ENCODE measurements at regions not wholly inside any gene's neighbourhood (a gene's known extent, or its start where the extent isn't known, plus 50 kb on each side); places are given as distances from the start of the nearest gene placed in this dataset.
"Not testable (repeated sequence)": the region's sequence is repeated elsewhere in the genome, so short reads cannot be mapped to it uniquely, and the experiment has no call there.

DNA sequence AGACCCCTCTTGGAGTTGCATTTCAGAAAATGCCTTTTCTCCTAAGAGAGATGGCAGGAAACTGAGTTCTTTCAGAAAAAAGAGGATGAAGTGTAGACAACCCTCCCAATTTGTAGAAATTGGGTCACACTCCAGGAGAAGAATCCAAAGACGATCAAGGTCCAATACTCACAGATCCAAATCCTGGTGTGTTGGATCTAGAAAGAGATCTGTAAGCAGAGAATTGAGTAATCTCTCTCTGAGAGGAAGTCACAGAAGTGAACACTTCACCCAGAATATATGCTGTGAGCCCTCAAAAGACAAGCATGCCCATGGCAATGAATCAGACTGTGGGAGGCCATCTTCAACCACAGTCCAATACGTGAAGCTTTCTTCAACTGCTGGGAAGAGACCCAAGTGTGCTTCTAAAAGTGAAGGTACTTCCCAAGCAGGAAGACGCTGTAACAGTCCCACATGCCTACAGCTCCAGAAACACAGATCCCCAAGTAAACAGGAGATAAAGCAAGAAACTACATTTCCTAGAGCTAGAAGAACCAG lies 182.7 kb downstream of the SMC2 start:
- DNase-seq = peak; percentile 30

DNA sequence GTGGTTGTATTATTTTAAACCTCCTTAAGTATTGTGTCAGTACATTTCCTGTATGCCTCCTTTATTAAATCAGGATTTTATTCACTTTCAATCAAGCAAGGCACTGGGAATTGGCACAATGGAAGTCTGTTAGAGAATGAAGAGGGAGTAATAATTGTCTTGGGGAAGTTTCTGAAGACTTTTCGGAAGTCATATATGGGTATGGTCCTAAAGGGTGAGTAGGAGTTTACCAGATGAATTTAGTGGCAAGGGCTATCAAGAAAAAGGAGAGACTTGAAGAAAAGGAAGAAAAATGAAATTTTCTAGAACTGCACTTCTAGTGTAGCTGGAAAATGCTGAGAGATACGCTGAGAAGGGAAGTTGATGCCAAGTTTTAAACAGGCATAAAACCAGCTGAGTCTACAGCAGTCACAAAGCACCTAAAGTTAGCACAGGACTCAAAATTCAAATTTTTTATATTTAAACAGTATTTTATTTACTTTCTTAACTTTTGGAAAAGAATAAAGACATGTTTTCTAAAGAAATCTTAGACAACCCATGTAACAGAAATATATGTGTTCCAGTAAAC lies 184.9 kb downstream of the SMC2 start:
- DNase-seq = no peak

DNA sequence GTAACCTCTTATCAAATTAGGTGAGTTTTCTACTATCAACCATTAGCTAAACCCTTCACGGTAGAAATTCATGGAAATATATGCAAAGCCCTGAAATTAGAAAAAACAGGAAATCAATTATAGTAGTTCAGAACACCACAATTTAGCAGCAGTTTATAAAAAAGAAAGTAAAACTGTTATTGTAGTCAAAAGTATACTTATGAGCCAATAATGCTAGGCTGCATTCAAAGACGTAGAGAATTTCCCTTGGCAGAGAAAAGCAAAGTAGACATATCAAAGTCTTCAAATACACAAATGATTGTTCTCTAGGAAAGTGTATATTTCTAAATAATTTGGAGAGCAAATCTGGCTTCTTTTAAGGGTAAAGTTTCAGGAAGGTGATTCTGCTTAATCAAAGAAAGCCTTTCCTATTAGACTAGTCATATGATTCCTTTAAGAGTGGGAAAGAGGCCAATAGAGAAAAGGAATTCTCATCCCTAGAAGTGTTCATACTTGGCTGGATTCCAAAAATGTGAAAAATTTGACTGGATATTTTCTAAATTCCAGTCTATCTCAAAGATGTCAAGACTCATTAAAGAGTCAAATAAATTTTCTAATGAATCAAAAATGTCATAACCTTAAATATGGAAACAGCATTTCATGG lies 185.5 kb downstream of the SMC2 start:
- DNase-seq = no peak

DNA sequence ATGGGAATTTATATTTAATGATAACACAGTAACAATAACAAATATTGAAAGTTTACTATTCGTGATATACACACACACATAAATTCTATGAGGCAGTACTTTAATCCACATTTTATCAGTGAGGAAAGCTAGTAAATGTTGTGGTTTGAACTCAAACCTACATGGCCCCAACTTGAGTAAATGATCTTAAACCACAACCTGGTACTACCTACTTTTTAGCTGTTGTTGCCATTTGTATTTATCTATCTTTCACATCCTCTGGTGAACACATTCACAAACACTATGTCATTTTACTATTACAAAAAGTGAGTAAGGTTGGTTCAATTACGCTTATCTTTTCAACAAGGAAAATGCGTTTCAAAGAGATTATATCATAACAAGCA lies 186.1 kb downstream of the SMC2 start:
- no peak for DNase-seq

DNA sequence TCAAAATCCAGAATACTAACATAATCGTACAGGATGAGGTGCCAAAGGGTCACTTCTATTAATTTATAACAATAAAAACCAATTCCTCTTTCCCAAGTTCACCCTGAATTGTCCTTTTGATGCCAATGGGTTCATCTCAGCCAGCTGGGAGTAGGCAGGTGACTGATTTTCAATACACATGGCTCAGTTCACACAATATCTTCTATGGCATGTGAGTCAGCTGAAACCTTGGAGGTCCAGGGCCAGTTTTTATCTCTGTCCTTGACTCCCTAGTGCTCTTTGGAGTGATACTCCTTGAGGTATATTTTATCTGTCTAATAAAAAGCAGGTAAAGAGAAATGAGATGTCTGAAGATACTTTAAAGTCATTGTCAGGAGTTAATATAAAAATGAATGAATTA lies 186.6 kb downstream of the SMC2 start:
- DNase-seq = no peak

DNA sequence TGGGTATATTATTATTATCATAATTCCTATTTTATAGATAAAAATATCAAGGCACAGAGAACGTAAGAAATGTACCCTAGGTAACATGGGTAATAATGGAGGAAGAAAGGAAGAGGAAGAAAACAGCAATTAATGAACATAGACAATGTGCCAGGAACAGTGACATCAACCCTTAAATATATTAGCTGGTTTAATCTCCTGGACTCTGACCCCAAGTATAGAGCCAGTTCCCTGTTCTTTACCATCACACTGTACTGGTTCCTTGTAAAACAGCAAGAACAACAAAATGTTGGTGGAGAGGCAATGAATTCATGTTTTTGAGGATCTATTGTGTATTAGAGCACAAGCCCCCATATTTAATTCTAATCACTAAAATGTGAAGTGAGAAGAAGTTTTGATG lies 192.1 kb downstream of the SMC2 start:
- DNase-seq = no peak

DNA sequence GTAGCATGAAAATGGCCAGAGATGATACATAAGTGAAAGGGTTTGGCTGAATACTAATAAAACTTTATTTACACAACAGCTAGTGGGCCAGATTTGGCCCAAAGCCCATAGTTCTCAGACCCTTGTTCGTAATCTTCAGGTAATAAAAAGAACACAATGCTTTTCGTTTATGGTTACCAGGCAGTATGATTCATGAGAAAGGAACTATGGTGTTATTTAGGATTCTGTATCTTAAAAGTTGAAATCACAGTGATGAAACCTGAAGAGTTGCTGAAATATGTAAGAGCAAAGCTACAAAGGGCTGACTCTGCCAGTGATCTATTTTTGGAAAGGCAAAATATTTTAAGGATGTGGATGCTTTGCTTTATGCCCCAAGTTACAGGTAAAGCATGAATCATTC lies 192.7 kb downstream of the SMC2 start:
- DNase-seq = no peak

DNA sequence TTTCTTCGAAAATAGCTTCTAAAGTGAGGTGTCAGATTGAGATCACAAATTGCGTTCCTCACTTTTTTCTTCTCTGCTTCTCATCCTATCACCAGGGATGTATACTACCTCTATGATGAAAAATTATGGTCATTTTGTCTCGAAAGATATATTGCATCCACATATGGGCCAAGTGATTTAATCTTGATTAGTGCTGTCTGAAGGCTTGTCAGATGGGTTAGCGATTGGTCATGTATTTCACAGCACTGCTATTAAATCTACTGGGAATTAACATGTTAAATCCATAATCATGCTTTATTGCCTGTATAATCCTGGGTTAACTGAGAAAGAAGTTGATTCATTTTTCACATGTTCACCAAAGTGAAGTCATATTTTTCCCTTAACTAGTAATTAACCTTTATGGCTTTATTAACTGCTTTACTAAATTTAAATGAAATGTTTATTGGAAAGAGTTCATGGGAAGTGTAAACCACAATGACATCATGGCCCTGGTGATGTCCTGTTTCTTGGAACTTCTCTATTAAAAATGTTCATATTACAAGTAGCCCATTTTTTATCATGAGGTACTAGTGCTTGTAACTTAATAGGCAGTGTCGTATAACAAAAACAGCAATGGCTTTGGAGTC lies 193.3 kb downstream of the SMC2 start:
- no peak for DNase-seq

DNA sequence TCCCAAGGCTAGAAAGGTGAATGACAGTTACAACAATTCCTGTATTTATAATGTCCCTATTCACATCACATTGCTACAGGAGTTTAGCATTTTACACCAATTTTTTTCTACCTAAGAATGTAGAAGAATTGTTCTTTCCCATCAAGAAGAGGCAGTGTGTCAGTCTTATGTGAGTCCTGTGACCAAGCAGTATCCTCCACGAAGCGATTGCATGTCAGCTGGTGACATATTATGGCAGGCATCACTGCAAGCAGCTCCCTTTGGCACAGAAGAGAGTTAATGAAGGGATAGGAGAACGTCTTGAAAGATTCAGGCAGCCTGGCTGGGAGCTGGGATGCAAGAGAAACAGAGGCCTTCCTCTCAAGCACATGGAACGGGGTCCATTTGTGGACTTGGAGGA lies 199.8 kb downstream of the SMC2 start:
- DNase-seq = no peak

DNA sequence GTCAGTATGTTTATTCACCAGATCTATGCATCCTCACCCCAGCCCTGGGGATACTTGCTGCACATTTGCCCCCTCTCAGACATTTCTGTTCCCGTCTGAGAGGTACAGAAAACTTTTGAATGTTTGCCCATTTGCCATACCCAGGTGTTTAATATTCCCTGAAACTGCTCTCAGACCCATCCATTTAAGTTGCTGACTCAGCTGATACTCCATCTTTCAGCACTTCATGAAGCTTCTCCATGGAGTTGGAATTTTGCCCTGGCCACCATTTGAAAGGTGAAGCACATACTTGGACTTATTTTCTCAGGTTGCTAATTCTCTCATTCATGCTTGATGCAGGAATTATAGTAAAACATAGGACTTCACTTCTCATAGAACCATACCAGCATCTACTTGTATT lies 203.9 kb upstream of the OR13F1 start:
- no peak for DNase-seq

DNA sequence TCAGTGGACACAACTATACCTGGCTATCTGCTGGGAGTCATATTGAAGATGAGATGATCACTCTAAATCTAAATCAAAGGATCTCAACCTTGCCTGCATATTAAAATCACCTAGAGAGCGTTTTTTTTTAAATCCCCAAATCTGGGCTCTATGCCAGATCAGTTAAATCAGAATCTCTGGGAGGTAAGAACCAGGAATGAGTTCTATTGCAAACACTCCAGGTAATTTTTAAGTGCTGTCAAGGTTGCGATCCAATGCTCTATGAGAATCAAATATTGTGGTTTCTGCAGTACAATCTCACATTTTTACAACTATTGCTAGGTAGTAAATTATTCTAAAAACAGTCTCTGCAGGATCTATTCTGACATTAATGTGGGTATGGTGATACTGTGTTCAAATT lies 202.3 kb upstream of the OR13F1 start:
- no peak for DNase-seq

DNA sequence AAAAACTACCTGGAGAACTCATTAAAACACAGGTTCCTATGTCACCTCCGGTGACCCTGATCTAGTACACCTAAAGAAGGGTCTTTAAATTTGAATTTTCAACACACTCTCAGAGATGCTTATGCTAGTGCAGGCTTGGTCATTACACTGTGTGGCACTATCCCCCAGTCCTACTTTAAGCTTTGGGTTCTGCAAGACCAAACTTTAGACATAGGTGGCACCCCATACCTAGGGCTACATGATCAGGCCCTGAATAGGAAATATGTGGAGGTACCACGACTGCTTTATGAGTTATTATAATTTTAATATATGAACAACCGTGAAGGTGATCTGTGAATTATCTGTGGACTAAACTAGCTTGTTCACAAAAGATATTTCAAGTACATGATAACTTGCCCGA lies 201.3 kb upstream of the OR13F1 start:
- DNase-seq = no peak

DNA sequence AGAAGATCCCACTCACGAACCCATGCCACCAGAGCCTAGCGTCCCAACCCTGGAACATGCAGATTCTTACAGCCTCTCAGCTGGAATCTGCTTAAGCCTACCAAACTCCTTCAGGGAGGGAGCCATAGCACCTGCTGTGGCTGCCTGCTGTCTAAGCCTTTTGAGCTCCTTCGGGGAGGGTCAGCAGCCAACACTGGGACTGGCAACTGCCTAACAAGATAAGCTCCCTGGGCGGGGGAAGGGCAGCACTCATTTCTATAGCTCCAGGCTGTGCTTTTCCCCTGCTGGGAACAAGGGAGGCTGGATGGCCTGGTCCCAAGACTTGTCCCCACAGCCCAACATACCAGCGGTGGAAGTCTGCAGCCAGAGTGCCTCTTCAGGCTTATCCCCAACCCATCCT lies 199.1 kb upstream of the OR13F1 start:
- DNase-seq = no peak

DNA sequence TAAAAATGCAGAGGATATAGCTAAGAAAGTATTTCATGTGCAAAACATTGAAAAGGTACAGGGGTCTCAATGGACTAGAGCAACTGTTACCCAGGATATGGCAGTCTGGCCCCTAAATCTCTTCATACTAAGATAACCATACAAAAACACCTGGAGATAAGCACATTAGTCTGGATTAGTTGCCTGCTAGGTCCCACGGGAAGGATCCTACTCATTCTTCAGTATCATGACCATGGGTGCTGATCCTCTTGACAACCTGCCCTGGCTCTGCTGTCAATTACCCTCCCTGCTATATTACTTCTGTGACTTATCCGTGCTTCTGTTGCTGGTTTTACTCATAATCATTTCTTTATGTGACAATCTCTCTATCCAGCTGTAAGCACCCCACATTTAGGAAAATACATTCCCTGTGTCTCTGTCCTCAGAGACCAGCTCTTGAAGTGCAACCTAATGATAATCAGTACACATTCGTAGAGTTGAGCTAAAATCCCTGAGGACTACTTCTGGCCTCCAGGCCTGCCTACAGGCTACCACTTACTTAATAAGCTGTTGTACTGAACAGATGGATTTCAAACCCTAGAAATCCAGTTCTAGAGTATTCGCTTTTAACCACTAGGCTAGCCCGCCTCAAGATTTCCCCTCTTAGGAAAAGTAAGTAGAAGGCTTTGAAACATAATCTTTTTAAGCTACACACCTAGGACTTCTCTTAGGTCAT lies 190.5 kb upstream of the OR13F1 start:
- DNase-seq = no peak

DNA sequence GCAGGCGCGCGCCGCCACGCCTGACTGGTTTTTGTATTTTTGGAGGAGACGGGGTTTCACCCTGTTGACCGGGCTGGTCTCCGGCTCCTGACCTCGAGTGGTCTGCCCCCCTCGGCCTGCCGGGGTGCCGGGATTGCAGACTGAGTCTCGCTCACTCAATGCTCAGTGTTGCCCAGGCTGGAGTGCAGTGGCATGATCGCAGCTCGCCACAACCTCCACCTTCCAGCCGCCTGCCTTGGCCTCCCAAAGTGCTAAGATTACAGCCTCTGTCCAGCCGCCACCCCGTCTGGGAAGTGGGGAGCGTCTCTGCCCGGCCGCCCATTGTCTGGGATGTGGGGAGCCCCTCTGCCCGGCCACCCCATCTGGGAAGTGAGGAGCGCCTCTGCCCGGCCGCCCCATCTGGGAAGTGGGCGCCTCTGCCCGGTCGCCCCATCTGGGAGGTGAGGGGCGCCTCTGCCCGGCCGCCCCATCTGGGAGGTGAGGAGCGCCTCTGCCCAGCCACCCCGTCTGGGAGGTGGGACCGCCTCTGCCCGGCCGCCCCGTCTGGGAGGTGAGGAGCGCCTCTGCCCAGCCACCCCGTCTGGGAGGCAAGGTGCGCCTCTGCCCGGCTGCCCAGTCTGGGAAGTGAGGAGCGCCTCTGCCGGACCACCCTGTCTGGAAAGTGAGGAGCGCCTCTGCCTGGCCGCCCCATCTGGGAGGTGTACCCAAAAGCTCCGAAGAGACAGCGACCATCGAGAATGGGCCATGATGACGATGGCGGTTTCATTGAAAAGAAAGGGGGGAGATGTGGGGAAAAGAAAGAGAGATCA lies 187.7 kb upstream of the OR13F1 start:
- DNase-seq = not testable (repeated sequence)

DNA sequence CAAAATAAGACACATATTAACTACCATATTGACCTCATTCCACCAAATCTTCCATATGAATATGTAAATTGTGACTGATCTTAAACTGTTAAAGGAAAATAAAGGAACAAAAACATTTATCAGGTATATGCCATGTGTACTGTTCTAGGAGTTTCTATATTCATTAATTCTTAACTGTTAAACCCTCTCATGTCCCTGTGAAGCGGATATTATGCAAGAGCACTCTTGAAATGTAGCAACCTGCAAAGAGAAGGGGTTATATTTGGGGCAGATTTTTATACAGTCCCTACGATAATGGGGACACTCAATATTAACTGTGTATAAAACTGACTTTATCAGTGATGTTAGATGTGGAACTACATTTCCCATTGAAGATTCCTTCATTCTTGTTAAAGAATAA lies 184.9 kb upstream of the OR13F1 start:
- DNase-seq = no peak

DNA sequence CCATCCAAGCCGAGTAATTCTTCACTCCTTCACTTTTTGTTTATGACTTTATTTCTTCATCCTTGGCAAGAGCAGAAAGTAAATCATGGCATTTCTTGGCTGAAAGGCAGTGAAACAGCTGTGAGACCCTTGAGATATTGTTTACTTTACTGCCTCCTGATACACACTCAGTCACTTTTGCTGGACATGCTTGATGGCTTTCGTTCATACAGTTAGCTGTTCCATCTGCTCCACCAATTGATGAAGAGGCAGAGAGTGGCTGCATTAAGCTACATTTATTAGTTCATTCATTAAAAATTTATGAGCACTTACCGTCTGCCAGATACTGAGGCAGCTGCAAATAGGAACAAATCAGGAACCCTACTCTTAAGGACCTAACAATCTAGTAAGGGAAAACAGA lies 184.4 kb upstream of the OR13F1 start:
- DNase-seq = no peak

DNA sequence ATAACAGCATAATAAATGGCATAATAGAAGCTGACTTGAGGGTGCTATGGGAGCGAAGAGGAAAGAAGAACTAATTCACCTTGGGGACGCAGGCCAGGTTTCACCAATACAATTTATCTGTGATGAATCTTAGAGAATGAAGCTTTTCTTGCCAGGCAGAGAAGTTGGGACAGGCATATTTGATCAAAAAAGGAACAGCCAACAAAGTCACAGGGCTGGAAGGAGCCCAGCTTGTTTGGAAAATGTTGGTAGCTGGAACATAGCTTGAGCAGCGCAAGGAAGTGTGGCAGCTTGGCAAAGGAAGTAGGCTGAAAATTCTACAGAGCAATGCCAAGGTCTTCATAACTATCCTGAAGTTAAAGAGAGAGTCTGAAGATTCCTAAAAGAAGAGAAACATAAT lies 181.5 kb upstream of the OR13F1 start:
- DNase-seq = no peak

DNA sequence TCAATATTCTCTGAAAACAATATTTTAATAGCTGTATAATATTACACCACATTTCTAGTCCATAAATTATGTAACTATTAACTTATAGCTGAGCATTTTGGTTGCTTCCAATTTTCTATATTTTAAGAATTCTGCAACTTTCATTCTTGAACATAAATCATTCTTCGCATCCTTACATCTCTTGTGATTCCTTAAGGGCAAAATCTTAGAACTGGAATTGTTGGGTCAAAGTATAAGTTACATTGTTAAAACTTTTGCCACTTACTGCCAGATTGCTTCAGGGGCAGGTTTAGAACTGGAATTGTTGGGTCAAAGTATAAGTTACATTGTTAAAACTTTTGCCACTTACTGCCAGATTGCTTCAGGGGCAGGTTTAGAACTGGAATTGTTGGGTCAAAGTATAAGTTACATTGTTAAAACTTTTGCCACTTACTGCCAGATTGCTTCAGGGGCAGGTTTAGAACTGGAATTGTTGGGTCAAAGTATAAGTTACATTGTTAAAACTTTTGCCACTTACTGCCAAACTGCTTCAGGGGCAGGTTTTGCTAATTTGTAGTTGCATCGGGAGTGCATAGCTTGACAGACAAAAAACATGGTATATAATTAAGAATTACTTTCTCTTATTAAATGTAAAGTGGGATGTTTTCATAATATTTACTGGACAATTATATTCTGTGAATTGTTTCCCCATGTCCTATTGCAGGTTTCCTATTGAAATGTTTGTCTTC lies 179.9 kb upstream of the OR13F1 start:
- not testable (repeated sequence) for DNase-seq

DNA sequence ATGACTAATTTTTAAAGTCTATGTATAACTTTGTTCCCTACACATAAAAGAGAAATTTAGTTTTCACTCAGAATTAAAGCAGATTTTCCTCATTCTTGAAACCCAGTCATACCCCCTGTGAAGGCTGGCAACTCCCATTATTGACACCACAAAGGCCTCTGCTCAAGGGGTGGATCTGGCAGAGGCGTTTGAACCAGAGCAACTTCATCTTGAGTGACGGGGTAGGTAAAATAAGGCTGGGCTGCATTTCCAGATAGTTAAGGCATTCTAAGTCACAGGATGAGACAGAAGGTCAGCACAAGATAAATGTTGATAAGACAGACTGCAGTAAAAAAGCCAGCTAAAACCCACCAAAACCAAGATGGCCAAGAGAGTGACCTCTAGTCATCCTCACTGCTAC lies 177.2 kb upstream of the OR13F1 start:
- DNase-seq = no peak

DNA sequence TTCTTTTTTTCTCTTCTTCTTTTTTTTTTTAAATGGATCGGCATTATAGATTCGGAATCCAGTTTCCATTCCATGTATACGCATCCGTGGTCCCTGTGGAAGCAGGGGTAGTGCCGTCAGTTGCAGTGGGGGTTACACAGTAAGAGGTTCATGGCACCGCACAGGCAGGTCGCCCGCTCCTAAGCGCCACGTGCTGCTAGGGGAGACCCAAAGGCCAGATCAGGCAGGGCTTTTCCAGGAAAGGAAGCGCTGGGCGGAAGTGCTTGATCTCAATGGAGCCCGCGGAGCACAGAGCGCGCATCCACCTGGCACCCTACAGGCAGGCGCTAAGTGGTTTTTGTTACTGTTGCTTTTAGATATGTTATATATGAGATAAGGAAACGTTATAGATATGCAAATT lies 174.8 kb upstream of the OR13F1 start:
- DNase-seq = no peak

DNA sequence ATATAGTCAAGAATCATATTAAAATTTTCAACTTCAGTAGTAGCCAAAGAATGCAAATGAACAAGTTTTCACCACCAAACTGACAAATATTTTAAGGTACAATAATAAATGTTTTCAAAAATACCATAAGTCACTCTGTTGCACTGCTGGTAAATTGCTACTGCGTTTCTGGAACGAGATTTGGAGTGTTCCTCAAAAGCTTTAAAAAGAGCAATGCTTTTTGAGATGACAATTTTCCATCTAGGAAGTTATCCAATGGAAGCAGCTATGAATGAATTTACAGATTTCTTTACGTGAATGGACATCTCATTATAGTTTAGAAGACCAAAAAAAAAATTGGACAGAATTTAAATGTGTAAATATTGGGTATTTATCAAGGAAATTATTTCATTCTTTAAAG lies 173.2 kb upstream of the OR13F1 start:
- DNase-seq = no peak

Data from amniotic stem cell (primary cell).